Stomach smooth muscle (tissue), 2 donors: ENCODE measurements at regions not wholly inside any gene's neighbourhood (a gene's known extent, or its start where the extent isn't known, plus 50 kb on each side); places are given as distances from the start of the nearest gene placed in this dataset.

ENCODE experiments used
- H3K27ac ChIP-seq: one replicate; pipeline ENCODE4 v1.7.0; 2013; ENCODE audit warnings: mild to moderate bottlenecking, low read length, inconsistent platforms
- H3K27me3 ChIP-seq, 2 donors: one replicate each; pipeline ENCODE4 v1.7.0; 2013; ENCODE audit warnings: low read length in 2 of 2; ENCODE audit not compliant: insufficient read depth in 2 of 2, control insufficient read depth in 1 of 2
- H3K36me3 ChIP-seq, 2 donors: one replicate each; pipeline ENCODE4 v1.7.0; 2013; ENCODE audit warnings: low read length in 2 of 2; ENCODE audit not compliant: control insufficient read depth in 2 of 2, insufficient read depth in 2 of 2
- H3K4me1 ChIP-seq: one replicate; pipeline ENCODE4 v1.7.0; 2013; ENCODE audit warnings: low read length; ENCODE audit not compliant: control insufficient read depth, insufficient read depth
- H3K4me3 ChIP-seq, 2 donors: one replicate each; pipeline ENCODE4 v1.7.0; 2013; ENCODE audit warnings: low read length in 2 of 2
- H3K9ac ChIP-seq, 2 donors: one replicate each; pipeline ENCODE4 v1.7.0; 2013; ENCODE audit warnings: low read length in 2 of 2, mild to moderate bottlenecking in 1 of 2
- H3K9me3 ChIP-seq, 2 donors: one replicate each; pipeline ENCODE4 v1.7.0; 2013; ENCODE audit warnings: low read length in 2 of 2; ENCODE audit not compliant: control insufficient read depth in 2 of 2
- donor health status: healthy.
- donor health status: Pancreatic carcinoma.

- no peak overlapping the region for H3K27ac ChIP-seq
- H3K4me1 ChIP-seq, result no peaks in the 10 kb centered on the region
- no peak overlapping the region for H3K9ac ChIP-seq
- H3K9me3 ChIP-seq, result no peaks in the 10 kb centered on the region
- H3K36me3 ChIP-seq, result no peaks in the 10 kb centered on the region
- H3K27me3 ChIP-seq, result peaks cover 0 to under 1% of the 10 kb centered on the region in 2 donors
- no peak overlapping the region for H3K4me3 ChIP-seq
Observed at GRCh38 chr2:120448961-120449810, 103.2 kb downstream of the INHBB start.

DNA sequence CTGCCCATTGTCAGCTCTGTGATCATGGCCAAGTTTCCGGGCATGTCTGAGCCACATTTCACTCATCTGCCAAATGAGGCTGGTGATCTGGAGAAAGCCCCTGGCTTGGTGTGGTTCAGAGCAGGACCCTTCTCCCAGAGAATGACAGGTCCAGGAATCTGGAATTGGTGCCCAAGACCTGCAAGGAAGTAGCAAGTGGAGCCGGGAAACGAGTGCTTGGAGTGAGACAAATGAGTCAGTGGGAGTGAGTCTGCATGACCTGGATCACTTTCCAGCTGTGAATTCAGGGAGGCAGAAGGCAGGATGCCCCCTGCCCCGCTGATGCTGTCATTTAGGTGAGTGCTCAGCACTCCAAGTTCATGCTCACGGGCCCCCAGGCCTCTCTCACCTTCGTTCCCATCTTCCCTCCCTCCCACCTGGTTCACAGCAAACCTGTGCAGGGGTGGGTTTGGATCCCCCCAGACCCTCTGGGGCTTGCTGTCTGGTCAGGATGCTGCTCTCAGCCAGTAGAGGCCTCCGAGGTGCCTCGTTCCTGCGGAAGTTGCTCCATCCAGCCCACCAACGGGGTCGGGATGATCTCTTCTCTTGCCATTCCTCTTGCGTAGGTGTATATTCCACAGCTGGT, 104.4 kb downstream of the INHBB start:
- no peak overlapping the region for H3K27ac ChIP-seq
- H3K4me1 ChIP-seq, result no peaks in the 10 kb centered on the region
- H3K36me3 ChIP-seq, result no peaks in the 10 kb centered on the region
- H3K9me3 ChIP-seq, result no peaks in the 10 kb centered on the region
- no peak overlapping the region for H3K9ac ChIP-seq
- H3K27me3 ChIP-seq, result no peaks in the 10 kb centered on the region
- H3K4me3 ChIP-seq, result no peak overlapping the region

DNA sequence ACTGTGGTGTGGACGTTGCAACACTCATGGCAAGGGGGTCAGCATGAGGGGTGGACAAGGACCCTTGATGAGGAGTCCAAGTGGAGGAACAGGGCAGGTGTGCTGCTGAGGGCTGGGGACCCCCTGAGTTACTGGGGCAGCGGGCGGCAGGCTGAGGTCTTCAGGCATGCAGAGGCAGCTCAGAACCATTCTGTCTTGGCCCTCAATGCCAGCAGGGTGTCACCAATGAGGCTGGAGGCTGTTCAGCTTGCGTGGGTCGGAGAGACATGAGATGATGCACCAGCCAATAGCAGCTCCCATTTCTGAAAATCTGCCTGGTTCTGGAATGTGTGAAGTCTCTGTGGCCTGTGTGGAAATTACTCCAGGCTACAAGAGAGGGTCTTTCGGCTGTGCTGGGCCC, 105.4 kb downstream of the INHBB start:
- Histone ChIP-seq H3K9me3 (no peaks in the 10 kb centered on the region), H3K36me3 (no peaks in the 10 kb centered on the region), H3K27ac (no peak overlapping the region), H3K4me1 (no peaks in the 10 kb centered on the region), H3K27me3 (no peaks in the 10 kb centered on the region), H3K9ac (no peak overlapping the region), H3K4me3 (no peak overlapping the region)

GRCh38 chr2:120452131-120452530, 106.2 kb downstream of the INHBB start:
- H3K27ac ChIP-seq, result no peak overlapping the region
- peaks cover 3 to 4% of the 10 kb centered on the region in 2 donors for H3K9me3 ChIP-seq
- H3K4me1 ChIP-seq, result no peaks in the 10 kb centered on the region
- H3K4me3 ChIP-seq, result no peak overlapping the region
- no peaks in the 10 kb centered on the region for H3K36me3 ChIP-seq
- H3K27me3 ChIP-seq, result no peaks in the 10 kb centered on the region
- no peak overlapping the region for H3K9ac ChIP-seq

DNA sequence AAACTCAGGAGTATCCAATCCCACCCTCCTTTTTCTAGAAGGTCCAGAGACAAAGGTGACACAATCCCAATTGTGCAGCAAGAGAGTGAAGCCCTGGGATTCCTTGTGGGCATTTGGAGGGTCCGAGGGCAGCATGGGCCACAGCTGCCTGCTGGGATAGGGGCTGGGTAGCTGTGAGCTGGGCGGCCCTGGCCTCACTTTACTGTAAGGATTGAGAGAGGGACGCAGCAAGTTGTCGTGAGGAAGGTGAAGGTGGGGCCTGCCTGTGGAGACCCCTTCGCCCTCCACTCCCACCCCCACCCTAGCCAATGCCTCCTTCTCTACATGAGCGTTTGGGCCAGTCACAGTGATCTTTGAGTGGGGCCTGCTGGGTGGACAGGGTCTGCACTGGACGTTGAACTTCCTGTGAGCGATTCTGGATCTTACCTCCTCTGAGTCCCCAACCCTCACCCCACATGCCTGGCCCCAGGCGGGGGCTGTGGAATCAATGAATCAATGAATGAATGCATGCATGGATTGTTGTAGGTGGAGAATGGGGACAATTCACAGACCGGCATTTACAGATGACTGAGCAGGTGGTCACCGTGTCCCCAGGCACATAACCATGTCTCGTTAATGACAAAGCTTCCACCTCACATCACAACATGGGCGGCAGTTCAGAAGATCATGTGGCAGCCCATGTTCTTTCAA, 107.2 kb downstream of the INHBB start:
- H3K4me3 ChIP-seq, result no peak overlapping the region
- H3K9ac ChIP-seq, result no peak overlapping the region
- H3K4me1 ChIP-seq, result no peaks in the 10 kb centered on the region
- peaks cover 3 to 9% of the 10 kb centered on the region in 2 donors for H3K9me3 ChIP-seq
- no peaks in the 10 kb centered on the region for H3K36me3 ChIP-seq
- H3K27ac ChIP-seq, result no peak overlapping the region
- no peaks in the 10 kb centered on the region for H3K27me3 ChIP-seq

GRCh38 chr2:120453635-120453998, 107.7 kb downstream of the INHBB start:
- peaks cover 3 to 9% of the 10 kb centered on the region in 2 donors for H3K9me3 ChIP-seq
- H3K27ac ChIP-seq, result no peak overlapping the region
- no peak overlapping the region for H3K4me3 ChIP-seq
- no peaks in the 10 kb centered on the region for H3K36me3 ChIP-seq
- H3K27me3 ChIP-seq, result no peaks in the 10 kb centered on the region
- no peaks in the 10 kb centered on the region for H3K4me1 ChIP-seq
- no peak overlapping the region for H3K9ac ChIP-seq

DNA sequence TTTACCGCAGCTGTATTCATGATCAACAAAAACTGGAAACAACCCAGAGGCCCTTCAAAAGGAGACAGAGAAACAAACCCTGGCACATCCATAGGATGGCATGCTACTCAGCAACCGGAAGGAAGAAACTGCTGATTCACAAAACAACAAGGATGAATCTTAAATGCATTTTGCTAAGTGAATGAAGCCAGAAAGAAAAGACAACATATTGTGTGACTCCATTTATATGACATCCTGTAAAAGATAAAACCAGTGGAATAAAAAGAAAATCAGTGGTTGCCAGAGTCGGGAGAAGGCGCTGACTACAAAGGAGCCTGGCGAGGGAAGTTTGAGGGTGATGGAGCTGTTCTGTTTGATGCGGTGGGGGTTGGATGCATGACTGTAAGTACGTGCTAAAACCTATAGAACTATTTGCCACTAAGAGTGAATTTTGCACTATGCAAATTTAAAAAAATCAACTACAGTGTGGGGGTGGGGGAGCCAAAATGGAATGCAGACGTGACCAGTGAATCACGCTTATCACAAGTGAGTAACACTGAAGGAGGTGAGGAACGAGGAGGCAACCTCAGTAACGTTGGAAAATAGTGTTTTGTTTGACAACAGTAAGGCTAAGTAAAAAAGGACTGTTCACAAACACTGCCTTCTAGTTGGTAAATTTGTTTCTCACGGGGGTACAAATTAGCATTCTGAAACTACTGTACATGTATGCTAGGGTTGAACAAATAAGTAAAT, 108.9 kb downstream of the INHBB start:
- Histone ChIP-seq H3K27me3 (no peaks in the 10 kb centered on the region), H3K27ac (no peak overlapping the region), H3K4me1 (no peaks in the 10 kb centered on the region), H3K9me3 (peaks cover 3 to 9% of the 10 kb centered on the region in 2 donors), H3K36me3 (no peaks in the 10 kb centered on the region), H3K4me3 (no peak overlapping the region), H3K9ac (no peak overlapping the region)

GRCh38 chr2:120455390-120455789, 109.5 kb downstream of the INHBB start:
- H3K36me3 ChIP-seq, result no peaks in the 10 kb centered on the region
- H3K27me3 ChIP-seq, result no peaks in the 10 kb centered on the region
- peaks cover 3 to 9% of the 10 kb centered on the region in 2 donors for H3K9me3 ChIP-seq
- no peak overlapping the region for H3K27ac ChIP-seq
- no peak overlapping the region for H3K4me3 ChIP-seq
- H3K4me1 ChIP-seq, result no peaks in the 10 kb centered on the region
- no peak overlapping the region for H3K9ac ChIP-seq

DNA sequence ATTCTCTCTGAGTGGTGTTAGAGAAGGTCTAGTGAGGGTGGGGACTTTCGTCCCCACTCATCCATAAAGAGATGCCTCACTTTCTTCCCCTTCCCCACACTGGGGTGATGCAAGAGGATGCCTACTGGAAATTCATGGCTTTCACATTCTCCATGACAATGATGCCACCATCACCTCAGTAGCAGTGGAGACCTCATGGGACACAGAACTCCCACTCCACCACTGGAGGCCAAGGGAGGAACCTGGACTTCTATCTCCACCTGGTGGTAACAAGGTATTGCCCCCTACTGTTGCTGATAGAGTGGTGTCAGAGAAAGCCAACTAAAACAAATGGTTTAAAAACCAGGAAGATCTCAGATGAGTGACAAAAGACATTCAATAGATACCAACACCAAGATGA, 110.9 kb downstream of the INHBB start:
- H3K9ac ChIP-seq, result no peak overlapping the region
- no peak overlapping the region for H3K27ac ChIP-seq
- H3K27me3 ChIP-seq, result no peaks in the 10 kb centered on the region
- H3K36me3 ChIP-seq, result no peaks in the 10 kb centered on the region
- no peak overlapping the region for H3K4me3 ChIP-seq
- H3K9me3 ChIP-seq, result peaks cover 3 to 9% of the 10 kb centered on the region in 2 donors
- H3K4me1 ChIP-seq, result no peaks in the 10 kb centered on the region

DNA sequence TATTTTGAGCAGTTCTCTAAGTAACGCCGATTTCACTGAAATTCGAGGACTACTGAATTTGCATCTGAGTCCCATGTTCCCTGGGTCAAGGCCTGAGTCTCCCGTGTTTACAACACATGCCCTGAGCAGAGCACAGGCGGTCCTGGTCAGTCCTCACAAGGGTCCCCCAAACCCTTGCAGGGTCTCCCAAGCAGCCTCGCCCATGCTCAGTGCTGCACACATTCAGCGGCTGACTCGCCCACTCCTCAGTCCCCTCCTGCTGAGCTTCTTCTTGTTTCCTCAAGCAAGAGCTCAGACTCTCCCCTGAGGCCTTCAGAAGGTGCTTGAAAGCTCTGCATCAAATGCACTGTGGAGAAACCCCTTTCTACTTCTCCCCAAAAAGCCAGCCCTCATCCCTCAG, 114.6 kb downstream of the INHBB start:
- no peaks in the 10 kb centered on the region for H3K4me1 ChIP-seq
- H3K9me3 ChIP-seq, result peaks cover 3 to 9% of the 10 kb centered on the region in 2 donors
- no peak overlapping the region for H3K27ac ChIP-seq
- no peak overlapping the region for H3K4me3 ChIP-seq
- H3K9ac ChIP-seq, result no peak overlapping the region
- peaks cover 4 to 6% of the 10 kb centered on the region in 2 donors for H3K27me3 ChIP-seq
- H3K36me3 ChIP-seq, result no peaks in the 10 kb centered on the region
